NCI-H510A treated with DMSO at 0.1 percent for 48 hours (cell line): ENCODE measurements at regions not wholly inside any gene's neighbourhood (a gene's known extent, or its start where the extent isn't known, plus 50 kb on each side); places are given as distances from the start of the nearest gene placed in this dataset.
A peak's percentile ranks its signal among the peaks of the same experiment; 100 is the strongest.
"Not testable (repeated sequence)": the region's sequence is repeated elsewhere in the genome, so short reads cannot be mapped to it uniquely, and the experiment has no call there.

Experiments used
- DNase-seq: peaks from one replicate; lab custom pipeline; 2025; lab: John Stamatoyannopoulos, UW

DNA sequence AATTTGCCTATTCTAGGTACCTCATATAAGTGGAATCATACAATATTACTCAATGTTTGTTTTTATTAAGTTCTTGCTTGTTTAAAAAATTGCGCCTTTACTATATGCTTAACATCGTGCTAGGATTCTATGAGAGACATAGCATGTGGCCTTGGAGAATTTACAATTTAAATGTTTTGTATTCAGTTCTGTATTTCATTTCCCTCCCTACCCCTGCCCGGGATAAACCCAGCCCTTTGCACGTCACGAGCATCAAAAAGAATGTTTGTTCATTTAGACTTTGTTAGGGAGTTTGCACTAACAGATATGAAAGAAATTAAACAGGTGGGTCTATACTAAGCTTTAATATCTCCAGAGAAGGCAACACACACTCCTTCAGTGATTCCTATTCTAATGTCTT lies 75.7 kb downstream of the C18orf54 start:
- DNase-seq, result no peak

- no peak for DNase-seq
Measured at GRCh38 chr18:54433857-54434256, 76.2 kb downstream of the C18orf54 start.

- DNase-seq, result no peak
Measured at GRCh38 chr18:54434453-54434852, 76.7 kb downstream of the C18orf54 start.

DNA sequence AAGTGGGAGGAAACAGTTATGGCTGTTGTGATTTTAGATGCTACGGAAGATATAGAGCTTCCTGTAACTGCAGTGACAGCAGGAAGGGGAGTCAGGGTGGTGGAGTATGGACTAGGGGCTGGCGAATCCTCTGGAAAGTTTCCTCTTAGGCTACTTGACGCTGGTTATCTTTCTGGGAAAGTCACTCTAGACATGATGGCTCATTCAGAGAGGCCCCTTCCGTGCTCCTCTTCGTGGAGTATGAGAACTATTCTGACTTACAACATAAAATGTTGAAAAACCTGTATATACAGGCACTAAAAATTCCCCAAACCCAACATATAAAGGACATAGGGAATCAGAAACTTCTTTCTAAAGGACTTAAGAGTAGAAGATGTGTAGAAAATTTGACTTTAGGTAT lies 78.8 kb downstream of the C18orf54 start:
- no peak for DNase-seq

- no peak for DNase-seq
Measured at GRCh38 chr18:54440292-54440691, 82.6 kb downstream of the C18orf54 start.

DNA sequence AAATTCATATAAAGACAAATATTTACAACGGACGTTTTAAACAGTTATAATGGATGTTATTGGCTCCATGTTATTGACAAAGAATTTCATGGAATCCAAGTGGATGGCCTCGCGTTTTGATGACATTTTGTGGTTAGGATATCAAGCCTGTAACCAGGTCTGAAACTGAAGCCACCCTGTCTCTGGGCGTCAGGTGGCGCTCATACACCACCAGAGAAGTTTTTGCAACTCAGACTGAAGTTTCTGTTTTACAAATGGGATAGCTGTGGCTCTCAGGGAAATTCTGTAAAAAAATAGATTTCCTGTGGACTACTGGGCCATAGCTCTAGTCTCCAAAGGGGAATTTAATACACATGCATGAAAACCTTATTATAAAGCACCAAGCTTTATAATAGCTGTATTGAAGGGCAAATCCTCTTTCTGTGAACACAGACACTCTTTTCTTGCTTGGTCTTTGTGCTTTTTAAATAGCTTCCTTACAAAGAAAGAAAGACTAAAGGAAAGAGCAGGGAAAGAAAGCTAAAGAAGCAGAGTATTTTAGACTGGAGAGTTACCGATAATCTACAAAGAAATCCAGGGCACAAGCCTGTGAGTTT lies 86.7 kb downstream of the C18orf54 start:
- DNase-seq, result peak; percentile 54

DNA sequence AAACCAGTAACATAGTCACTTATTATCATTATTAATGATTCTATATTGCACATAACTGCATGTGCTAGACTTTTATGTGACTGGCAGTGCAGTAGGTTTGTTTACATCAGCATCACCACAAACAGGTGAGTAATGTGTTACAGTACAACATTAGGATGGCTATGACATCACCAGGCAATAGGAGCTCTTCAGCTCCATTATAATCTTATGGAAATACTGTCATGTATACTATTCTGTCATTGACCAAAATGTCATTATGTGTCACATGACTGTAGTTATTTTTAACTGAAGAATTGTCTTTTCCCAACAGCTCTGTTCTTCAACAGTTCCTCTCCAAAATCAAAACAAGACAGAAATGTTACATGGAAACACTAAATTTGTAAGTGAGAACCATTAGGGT lies 96.3 kb downstream of the C18orf54 start:
- DNase-seq, result no peak

GRCh38 chr18:54465502-54465901 lies 107.8 kb downstream of the C18orf54 start:
- DNase-seq, result no peak

- DNase-seq, result no peak
Measured at GRCh38 chr18:54466248-54467005, 108.7 kb downstream of the C18orf54 start.

DNA sequence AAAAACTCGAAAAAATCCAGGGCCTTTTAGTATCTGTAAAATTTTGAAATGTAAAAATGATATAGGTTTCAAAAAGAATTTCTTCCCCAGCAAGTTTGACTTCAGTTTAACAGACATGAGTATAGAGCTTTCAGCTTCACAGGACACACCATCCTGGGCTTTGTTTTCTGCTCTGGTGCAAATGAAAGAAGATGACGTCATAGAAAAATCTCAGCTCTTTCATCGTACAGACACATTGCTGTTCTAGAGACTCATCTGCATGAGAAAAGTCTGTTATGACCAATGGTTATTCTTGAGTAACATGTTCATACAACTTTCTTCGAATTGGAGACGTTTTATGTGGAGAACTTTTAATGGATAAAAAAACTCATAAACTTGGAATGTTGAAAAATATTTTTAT lies 111.7 kb upstream of the DYNAP start:
- DNase-seq, result peak; percentile 14

DNA sequence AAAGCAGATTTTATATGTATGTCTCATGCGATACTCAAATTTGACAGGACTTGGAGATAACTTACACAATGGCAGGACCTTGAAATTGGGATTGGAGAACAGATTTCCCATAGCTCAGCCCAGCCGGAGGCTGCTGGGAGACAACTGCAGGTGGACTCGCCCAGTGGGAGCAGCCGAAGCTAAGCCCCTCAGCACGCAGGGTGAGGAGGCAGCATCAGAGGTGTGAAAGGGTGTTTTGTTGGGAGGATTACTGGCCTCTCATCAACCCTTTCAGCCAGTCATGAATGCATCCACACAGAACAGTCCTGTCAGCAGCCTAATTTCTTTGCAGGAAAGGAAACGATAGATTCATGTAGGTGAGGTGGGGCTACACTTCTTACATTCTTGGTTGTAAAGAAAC lies 110.4 kb upstream of the DYNAP start:
- DNase-seq, result no peak

GRCh38 chr18:54502451-54502850 lies 88.6 kb upstream of the DYNAP start:
- not testable (repeated sequence) for DNase-seq

- no peak for DNase-seq
Measured at GRCh38 chr18:54503131-54503894, 87.7 kb upstream of the DYNAP start.

GRCh38 chr18:54506516-54507261 lies 84.4 kb upstream of the DYNAP start:
- DNase-seq, result no peak

- DNase-seq, result no peak
Measured at GRCh38 chr18:54509793-54510192, 81.3 kb upstream of the DYNAP start.

GRCh38 chr18:54515149-54515548 lies 75.9 kb upstream of the DYNAP start:
- no peak for DNase-seq

GRCh38 chr18:54517521-54517920 lies 73.5 kb upstream of the DYNAP start:
- DNase-seq, result no peak

- no peak for DNase-seq
Measured at GRCh38 chr18:54521846-54522245, 69.2 kb upstream of the DYNAP start.

GRCh38 chr18:54528942-54529376 lies 62.1 kb upstream of the DYNAP start:
- no peak for DNase-seq

DNA sequence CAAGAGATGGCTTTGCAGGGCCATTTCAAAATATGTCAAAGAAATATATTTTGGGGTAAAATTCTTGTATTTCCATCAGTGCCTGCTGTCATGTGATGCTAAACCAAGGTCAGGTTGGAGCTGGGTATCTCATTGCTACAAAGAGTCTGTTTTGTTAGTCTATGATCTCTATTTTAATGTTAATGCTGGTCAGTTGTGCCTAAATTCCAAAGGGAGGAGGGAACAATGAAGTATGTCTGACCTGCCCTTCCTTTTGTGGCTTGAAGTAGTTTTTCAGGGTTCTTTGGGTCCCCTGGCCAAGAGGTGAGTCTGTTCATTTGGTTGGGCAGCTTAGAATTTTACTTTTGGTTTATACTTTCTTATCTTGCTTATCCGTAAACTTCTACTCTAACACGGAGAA lies 61.6 kb upstream of the DYNAP start:
- DNase-seq, result no peak

DNA sequence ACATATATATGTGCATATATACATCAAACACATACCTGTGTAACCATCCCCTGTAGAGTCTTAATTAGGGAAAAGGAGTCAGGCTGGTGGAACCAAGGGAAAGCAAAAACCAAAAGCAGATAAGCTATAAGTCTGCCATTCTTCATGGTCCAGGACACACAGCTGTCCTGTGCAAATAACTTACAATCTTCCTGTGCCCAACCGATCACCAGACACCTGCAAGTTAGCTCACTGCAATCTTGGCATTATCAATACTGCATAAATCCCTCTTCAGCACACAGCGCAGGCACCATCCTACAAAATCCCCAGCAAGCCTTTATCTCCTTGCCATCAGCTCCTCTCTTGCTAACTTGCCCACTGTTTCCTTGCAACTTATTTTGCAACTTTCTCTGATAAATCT lies 60.8 kb upstream of the DYNAP start:
- no peak for DNase-seq

GRCh38 chr18:54531402-54532065 lies 59.5 kb upstream of the DYNAP start:
- DNase-seq, result no peak
